IMR-90 (cell line): ENCODE measurements at regions not wholly inside any gene's neighbourhood (a gene's known extent, or its start where the extent isn't known, plus 50 kb on each side); places are given as distances from the start of the nearest gene placed in this dataset.

Experiments used
- ATAC-seq: fragments of 200-7000 bp; cut with Tn5 transposase; 2 replicates; pipeline ENCODE4 v1.9.1; 2020; ENCODE audit warnings: low read depth, mild to moderate bottlenecking, moderate library complexity
- BruUV-seq: library from RNA; stranded (reverse); fragments of 400-500 nt; replicated peaks from 2 replicates; lab custom pipeline; 2021; lab: Mats Ljungman, UMichigan
- CTCF ChIA-PET: fragments of 300-600 bp; formaldehyde crosslinking; extraction: SDS; loops from one replicate; lab custom pipeline; 2021; ENCODE audit warnings: antibody characterized with exemption; lab: Yijun Ruan, JAX
- POLR2A ChIA-PET: fragments of 300-600 bp; sonication (Branson Sonifier 250); formaldehyde crosslinking; loops from one replicate; lab custom pipeline; 2022; ENCODE audit warnings: antibody characterized with exemption; ENCODE audit not compliant: unreplicated experiment; lab: Charles Lee
- DNase-seq: peaks from one replicate; pipeline ENCODE4 v3.0.0; 2013
- H2AFZ ChIP-seq: replicated peaks from 2 replicates; pipeline ENCODE3; 2013; ENCODE audit warnings: low read length, mild to moderate bottlenecking; ENCODE audit not compliant: poor library complexity
- H2AK5ac ChIP-seq: 2 replicates; pipeline ENCODE4 v1.6.1; 2013; ENCODE audit warnings: low read depth, low read length, inconsistent platforms
- H2AK9ac ChIP-seq: replicated peaks from 2 replicates; pipeline ENCODE3; 2013; ENCODE audit warnings: mild to moderate bottlenecking, low read depth, low read length, moderate library complexity; ENCODE audit not compliant: poor library complexity
- H2BK120ac ChIP-seq: 2 replicates; pipeline ENCODE4 v1.6.1; 2013; ENCODE audit warnings: low read depth, low read length, inconsistent platforms
- H2BK15ac ChIP-seq: 3 replicates; pipeline ENCODE4 v1.6.1; 2013; ENCODE audit warnings: low read depth, low read length, inconsistent platforms
- H2BK20ac ChIP-seq: 2 replicates; pipeline ENCODE4 v1.6.1; 2013; ENCODE audit warnings: low read depth, mild to moderate bottlenecking, inconsistent platforms, low read length, moderate library complexity
- H2BK5ac ChIP-seq: 2 replicates; pipeline ENCODE4 v1.6.1; 2013; ENCODE audit warnings: mild to moderate bottlenecking, low read depth, low read length, inconsistent platforms; ENCODE audit not compliant: poor library complexity, severe bottlenecking
- H3K14ac ChIP-seq: replicated peaks from 2 replicates; pipeline ENCODE4 v1.6.1; 2013; ENCODE audit warnings: low read depth, low read length, inconsistent platforms
- H3K18ac ChIP-seq: 2 replicates; pipeline ENCODE4 v1.6.1; 2013; ENCODE audit warnings: low read depth, low read length, control low read depth
- H3K23ac ChIP-seq: 2 replicates; pipeline ENCODE4 v1.6.1; 2013; ENCODE audit warnings: low read depth, low read length, inconsistent platforms
- H3K27ac ChIP-seq: 2 replicates; pipeline ENCODE4 v1.5.1; 2013; ENCODE audit warnings: mild to moderate bottlenecking, control low read depth, low read length; ENCODE audit not compliant: insufficient read depth
- H3K27me3 ChIP-seq: 2 replicates; pipeline ENCODE4 v1.6.1; 2013; ENCODE audit warnings: low read length; ENCODE audit not compliant: control insufficient read depth, insufficient read depth
- H3K36me3 ChIP-seq: 2 replicates; pipeline ENCODE4 v1.6.1; 2013; ENCODE audit warnings: low read length, mixed read lengths; ENCODE audit not compliant: control insufficient read depth, insufficient read depth
- H3K4ac ChIP-seq: 2 replicates; pipeline ENCODE4 v1.6.1; 2013; ENCODE audit warnings: low read depth, low read length, inconsistent platforms
- H3K4me1 ChIP-seq: 2 replicates; pipeline ENCODE4 v1.6.1; 2013; ENCODE audit warnings: low read length, mixed read lengths; ENCODE audit not compliant: control insufficient read depth, insufficient read depth
- H3K4me2 ChIP-seq: 2 replicates; pipeline ENCODE4 v1.6.1; 2013; ENCODE audit warnings: low read depth, mild to moderate bottlenecking, control low read depth, low read length, moderate library complexity
- H3K4me3 ChIP-seq: 2 replicates; pipeline ENCODE4 v1.5.1; 2013; ENCODE audit warnings: low read depth, mild to moderate bottlenecking, control low read depth, low read length, moderate library complexity; ENCODE audit not compliant: insufficient read depth
- H3K56ac ChIP-seq: 2 replicates; pipeline ENCODE4 v1.6.1; 2013; ENCODE audit warnings: low read length, inconsistent platforms; ENCODE audit not compliant: insufficient read depth; ENCODE audit errors: extremely low read depth
- H3K79me1 ChIP-seq, 2 experiments: 2 replicates each; pipeline ENCODE4 v1.6.1; 2013; ENCODE audit warnings: low read length in 2 of 2, inconsistent platforms in 1 of 2, low read depth in 1 of 2
- H3K9ac ChIP-seq: 2 replicates; pipeline ENCODE4 v1.6.1; 2013; ENCODE audit warnings: low read depth, low read length, control low read depth
- H3K9me1 ChIP-seq: 2 replicates; pipeline ENCODE4 v1.6.1; 2013; ENCODE audit warnings: low read length, inconsistent platforms; ENCODE audit not compliant: insufficient read depth
- H3K9me3 ChIP-seq: 2 replicates; pipeline ENCODE4 v1.6.1; 2013; ENCODE audit warnings: low read length; ENCODE audit not compliant: control insufficient read depth, insufficient read depth
- H4K20me1 ChIP-seq: 2 replicates; pipeline ENCODE4 v1.6.1; 2013; ENCODE audit warnings: low read length, inconsistent platforms; ENCODE audit not compliant: insufficient read depth
- H4K5ac ChIP-seq: 2 replicates; pipeline ENCODE4 v1.6.1; 2013; ENCODE audit warnings: mild to moderate bottlenecking, low read depth, low read length, control low read depth
- H4K8ac ChIP-seq, 2 experiments: 2 replicates each; pipeline ENCODE4 v1.6.1; 2013; ENCODE audit warnings: low read depth in 2 of 2, low read length in 2 of 2, control low read depth in 1 of 2, inconsistent platforms in 1 of 2
- H4K91ac ChIP-seq: 2 replicates; pipeline ENCODE4 v1.6.1; 2013; ENCODE audit warnings: low read depth, low read length, inconsistent platforms; ENCODE audit not compliant: insufficient read depth
- BHLHE40 ChIP-seq: fragments of 150-350 bp; IDR thresholded peaks from 2 replicates; pipeline ENCODE4 v1.6.1; 2016; ENCODE audit warnings: mild to moderate bottlenecking, low read depth, low read length
- CEBPB ChIP-seq: IDR thresholded peaks from 2 replicates; pipeline ENCODE4 v1.6.1; 2012; ENCODE audit warnings: low read depth, low read length, improper control_type of control experiment
- CHD1 ChIP-seq: IDR thresholded peaks from 2 replicates; pipeline ENCODE4 v1.6.1; 2012; ENCODE audit warnings: low read depth, low read length, improper control_type of control experiment
- FOS ChIP-seq: fragments of 150-350 bp; IDR thresholded peaks from 2 replicates; pipeline ENCODE4 v1.6.1; 2016; ENCODE audit warnings: low read depth, low read length
- MAFK ChIP-seq: IDR thresholded peaks from 2 replicates; pipeline ENCODE4 v1.6.1; 2012; ENCODE audit warnings: low read depth, low read length, improper control_type of control experiment
- MAZ ChIP-seq: IDR thresholded peaks from 2 replicates; pipeline ENCODE4 v1.6.1; 2012; ENCODE audit warnings: low read depth, mild to moderate bottlenecking, low read length, improper control_type of control experiment, moderate library complexity, borderline replicate concordance
- MXI1 ChIP-seq: IDR thresholded peaks from 2 replicates; pipeline ENCODE4 v1.6.1; 2012; ENCODE audit warnings: low read depth, mild to moderate bottlenecking, low read length, moderate library complexity, borderline replicate concordance
- NFE2L2 ChIP-seq: fragments of 150-350 bp; IDR thresholded peaks from 2 replicates; pipeline ENCODE4 v1.6.1; 2016; ENCODE audit warnings: low read depth, mild to moderate bottlenecking, low read length
- POLR2A ChIP-seq: IDR thresholded peaks from 2 replicates; pipeline ENCODE4 v1.6.1; 2012; ENCODE audit warnings: mild to moderate bottlenecking, low read depth, low read length
- RAD21 ChIP-seq: IDR thresholded peaks from 2 replicates; pipeline ENCODE4 v1.6.1; 2012; ENCODE audit warnings: low read length, improper control_type of control experiment
- RCOR1 ChIP-seq: IDR thresholded peaks from 2 replicates; pipeline ENCODE4 v1.6.1; 2012; ENCODE audit warnings: mild to moderate bottlenecking, low read length, improper control_type of control experiment; ENCODE audit not compliant: insufficient replicate concordance
- RFX5 ChIP-seq: IDR thresholded peaks from 2 replicates; pipeline ENCODE4 v1.8.0; 2012; ENCODE audit warnings: low read depth, mild to moderate bottlenecking, low read length, moderate library complexity
- SMC3 ChIP-seq: fragments of 150-350 bp; IDR thresholded peaks from 2 replicates; pipeline ENCODE4 v1.6.1; 2016; ENCODE audit warnings: low read depth, mild to moderate bottlenecking, antibody characterized with exemption, low read length, moderate library complexity
- WGBS, 2 experiments: methylation state at CpG; one replicate each; pipeline versions ENCODE4 v1.1.5 to v1.1.7; 2013; ENCODE audit warnings: missing lambda C conversion rate in 2 of 2; ENCODE audit not compliant: insufficient read length in 1 of 2; ENCODE audit errors: extremely low coverage in 2 of 2; 5-methylcytosine and 5-hydroxymethylcytosine counted together
- dilution Hi-C: fragments of 300-500 bp; cut with HindIII; formaldehyde crosslinking; loops from one replicate; pipeline ENCODE4 v1.14.3; 2018; ENCODE audit warnings: low sequenced_read_pairs; ENCODE audit not compliant: unreplicated experiment
- in situ Hi-C: fragments of 300-500 bp; cut with MboI; formaldehyde crosslinking; loops from 3 replicates; pipeline ENCODE4 v1.14.3; 2019; ENCODE audit warnings: low sequenced_read_pairs, inconsistent platforms, mixed read lengths
- intact Hi-C: fragments of 100-400 bp; cut with micrococcal nuclease; formaldehyde crosslinking; loops from 2 replicates; pipeline ENCODE4 v1.10.0; 2022
- TF ChIP-seq, protein P1 (sequence below): fragments of 150-350 bp; IDR thresholded peaks from 2 replicates; pipeline ENCODE4 v1.6.1; 2016; ENCODE audit warnings: low read depth, mild to moderate bottlenecking, low read length, moderate library complexity, borderline replicate concordance
- TF ChIP-seq, protein P2 (sequence below): conservative IDR thresholded peaks from 2 replicates; pipeline ENCODE4 v1.5.1; 2012; ENCODE audit warnings: mild to moderate bottlenecking, low read depth, low read length, improper control_type of control experiment

DNA sequence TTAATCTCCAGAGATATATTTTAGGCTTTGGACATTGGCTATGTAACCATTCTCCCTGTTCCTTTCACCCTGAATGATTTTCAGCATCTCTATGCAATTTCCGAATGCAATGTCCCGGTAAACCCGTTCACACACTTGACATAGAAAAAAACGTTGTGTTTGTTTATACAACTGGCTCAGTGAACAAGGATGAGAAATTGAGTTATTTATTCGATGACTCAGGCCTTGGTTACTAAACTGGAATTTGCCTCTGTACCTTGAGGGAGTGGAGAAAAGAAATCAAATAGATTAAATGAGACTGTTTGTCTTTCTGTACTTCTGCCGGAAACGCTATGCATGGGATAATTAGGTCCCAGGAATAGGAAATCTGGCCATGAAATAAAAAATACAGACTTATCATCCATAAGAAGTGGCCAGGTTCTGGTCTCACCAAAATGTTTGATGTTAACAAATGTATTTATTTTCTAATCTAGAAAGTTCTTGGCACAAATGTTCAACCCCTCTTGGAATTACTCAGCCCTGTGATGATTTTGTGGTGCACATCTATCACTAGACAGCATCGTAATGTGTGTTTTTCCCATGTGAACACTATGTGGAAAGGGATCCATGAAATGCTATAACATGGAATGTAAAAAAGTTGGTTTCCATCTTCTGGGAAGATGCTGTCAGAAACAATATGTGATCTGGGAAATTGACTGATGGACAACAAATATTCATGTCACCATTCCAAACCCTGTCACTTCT lies 253.9 kb downstream of the DUSP10 start (continued):
- TF ChIP-seq, protein P1, sequence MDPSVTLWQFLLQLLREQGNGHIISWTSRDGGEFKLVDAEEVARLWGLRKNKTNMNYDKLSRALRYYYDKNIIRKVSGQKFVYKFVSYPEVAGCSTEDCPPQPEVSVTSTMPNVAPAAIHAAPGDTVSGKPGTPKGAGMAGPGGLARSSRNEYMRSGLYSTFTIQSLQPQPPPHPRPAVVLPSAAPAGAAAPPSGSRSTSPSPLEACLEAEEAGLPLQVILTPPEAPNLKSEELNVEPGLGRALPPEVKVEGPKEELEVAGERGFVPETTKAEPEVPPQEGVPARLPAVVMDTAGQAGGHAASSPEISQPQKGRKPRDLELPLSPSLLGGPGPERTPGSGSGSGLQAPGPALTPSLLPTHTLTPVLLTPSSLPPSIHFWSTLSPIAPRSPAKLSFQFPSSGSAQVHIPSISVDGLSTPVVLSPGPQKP = no peak
- TF ChIP-seq CEBPB = peak; percentile 64
- TF ChIP-seq BHLHE40 = 0 out of 2 replicates have a peak, but pooled peaks have one; percentile 21
- no peak for TF ChIP-seq MXI1

DNA sequence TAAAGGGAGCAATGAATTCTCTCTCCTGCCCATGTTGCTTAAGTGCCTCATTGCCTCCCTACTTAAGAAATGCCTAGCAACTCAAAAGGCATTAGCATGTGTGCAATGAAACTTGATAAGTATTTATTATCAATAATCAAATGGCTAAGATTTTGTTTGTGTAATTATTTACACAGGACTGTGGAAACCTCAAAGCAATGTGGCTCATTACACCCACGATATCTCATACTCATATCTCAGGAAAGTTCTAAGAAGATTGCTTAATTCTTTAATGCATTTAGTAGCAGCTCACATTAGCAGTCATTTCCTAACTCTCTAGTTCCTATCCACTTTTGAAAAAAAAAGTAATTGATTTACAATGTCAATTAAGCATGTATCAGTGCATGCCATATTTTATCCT lies 253.3 kb downstream of the DUSP10 start:
- H2AFZ ChIP-seq = no peak overlapping the region
- peaks cover 5% of the 10 kb centered on the region for H3K9me1 ChIP-seq
- no peak overlapping the region for H3K4me2 ChIP-seq
- no peaks in the 10 kb centered on the region for H3K36me3 ChIP-seq
- H4K8ac ChIP-seq = peak overlapping the region in 1 of 2 experiments; percentile 14; a peak in 1 of 4 replicates
- dilution Hi-C loops = no loop called here
- H4K20me1 ChIP-seq = no peaks in the 10 kb centered on the region
- H3K18ac ChIP-seq = no peak overlapping the region
- no peak overlapping the region for H3K23ac ChIP-seq
- no peak overlapping the region for H3K27ac ChIP-seq
- H4K91ac ChIP-seq = 0 out of 2 replicates have a peak overlapping the region, but pooled peaks have one; percentile 10
- BruUV-seq = no TSS peak
- intact Hi-C loops = no loop called here
- in situ Hi-C loops = no loop called here
- H3K79me1 ChIP-seq = 0 out of 4 replicates have a peak, but pooled peaks cover 0 to 3% of the 10 kb centered on the region in 2 experiments
- H2BK15ac ChIP-seq = no peak overlapping the region
- no peak overlapping the region for H3K4me3 ChIP-seq
- no peak overlapping the region for H2BK5ac ChIP-seq
- H2BK120ac ChIP-seq = peak overlapping the region; percentile 59
- WGBS, 2 experiments = no CpG with 5 or more reads among the region's 1 CpG
- ATAC-seq (no peak; the same call in 1 of the 2 replicates), DNase-seq (no peak)
- H3K9me3 ChIP-seq = no peaks in the 10 kb centered on the region
- POLR2A ChIA-PET = no interaction called here
- CTCF ChIA-PET = no interaction called here
- H4K5ac ChIP-seq = no peak overlapping the region
- H3K14ac ChIP-seq = no peak overlapping the region
- no peak overlapping the region for H3K4ac ChIP-seq
- H2AK9ac ChIP-seq = no peak overlapping the region
- no peak overlapping the region for H3K56ac ChIP-seq
- no peaks in the 10 kb centered on the region; the same call in 1 of the 2 replicates for H3K4me1 ChIP-seq
- H2BK20ac ChIP-seq = peak overlapping the region; percentile 40; the same call in 1 of the 2 replicates
- H3K9ac ChIP-seq = no peak overlapping the region
- no peaks in the 10 kb centered on the region for H3K27me3 ChIP-seq
- H2AK5ac ChIP-seq = no peak overlapping the region
- no peak for TF ChIP-seq MAZ
- no peak for TF ChIP-seq BHLHE40
- TF ChIP-seq POLR2A = no peak
- no peak for TF ChIP-seq FOS
- TF ChIP-seq RAD21 = no peak
- no peak for TF ChIP-seq MAFK
- TF ChIP-seq, protein P2, sequence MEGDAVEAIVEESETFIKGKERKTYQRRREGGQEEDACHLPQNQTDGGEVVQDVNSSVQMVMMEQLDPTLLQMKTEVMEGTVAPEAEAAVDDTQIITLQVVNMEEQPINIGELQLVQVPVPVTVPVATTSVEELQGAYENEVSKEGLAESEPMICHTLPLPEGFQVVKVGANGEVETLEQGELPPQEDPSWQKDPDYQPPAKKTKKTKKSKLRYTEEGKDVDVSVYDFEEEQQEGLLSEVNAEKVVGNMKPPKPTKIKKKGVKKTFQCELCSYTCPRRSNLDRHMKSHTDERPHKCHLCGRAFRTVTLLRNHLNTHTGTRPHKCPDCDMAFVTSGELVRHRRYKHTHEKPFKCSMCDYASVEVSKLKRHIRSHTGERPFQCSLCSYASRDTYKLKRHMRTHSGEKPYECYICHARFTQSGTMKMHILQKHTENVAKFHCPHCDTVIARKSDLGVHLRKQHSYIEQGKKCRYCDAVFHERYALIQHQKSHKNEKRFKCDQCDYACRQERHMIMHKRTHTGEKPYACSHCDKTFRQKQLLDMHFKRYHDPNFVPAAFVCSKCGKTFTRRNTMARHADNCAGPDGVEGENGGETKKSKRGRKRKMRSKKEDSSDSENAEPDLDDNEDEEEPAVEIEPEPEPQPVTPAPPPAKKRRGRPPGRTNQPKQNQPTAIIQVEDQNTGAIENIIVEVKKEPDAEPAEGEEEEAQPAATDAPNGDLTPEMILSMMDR = no peak
- no peak for TF ChIP-seq RCOR1
- TF ChIP-seq CEBPB = no peak
- TF ChIP-seq NFE2L2 = no peak
- no peak for TF ChIP-seq RFX5
- no peak for TF ChIP-seq CHD1
- TF ChIP-seq SMC3 = no peak
